ENCODE measurements at regions not wholly inside any gene's neighbourhood (a gene's known extent, or its start where the extent isn't known, plus 50 kb on each side); places are given as distances from the start of the nearest gene placed in this dataset.

DNA sequence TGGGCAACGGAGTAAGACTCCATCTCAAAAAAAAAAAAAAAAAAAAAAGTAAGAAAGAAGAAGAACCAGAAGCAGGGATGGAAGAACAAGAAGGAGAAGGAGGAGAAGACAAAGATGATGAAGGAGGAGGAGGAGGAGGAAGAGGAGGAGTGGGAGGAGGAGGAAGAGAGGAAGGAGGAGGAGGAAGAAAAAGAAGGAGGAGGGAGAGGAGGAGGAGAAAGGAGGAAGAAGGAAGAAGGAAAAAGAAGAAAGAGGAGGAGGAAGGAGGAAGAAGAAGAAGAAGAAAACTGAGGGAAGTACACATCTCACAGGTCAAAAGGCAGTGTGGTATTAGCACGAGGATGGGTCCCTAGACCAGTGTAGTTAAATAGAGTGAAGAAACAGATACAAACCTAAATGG is 65.1 kb upstream of the SCAF8 start:
- DNase-seq (ENCODE audit: low spot score), result no peak
- ChIA-PET POLR2A (ENCODE audit: low non-redundant PET) (no interaction called here), CTCF (interaction anchor here (0.7 kb wide), 1 partner anchor 20 kb away, joined by 4 read pairs; no protein-coding TSS in a partner anchor)
- H3K27ac ChIP-seq, result no peak overlapping the region
- TF ChIP-seq, protein P1, sequence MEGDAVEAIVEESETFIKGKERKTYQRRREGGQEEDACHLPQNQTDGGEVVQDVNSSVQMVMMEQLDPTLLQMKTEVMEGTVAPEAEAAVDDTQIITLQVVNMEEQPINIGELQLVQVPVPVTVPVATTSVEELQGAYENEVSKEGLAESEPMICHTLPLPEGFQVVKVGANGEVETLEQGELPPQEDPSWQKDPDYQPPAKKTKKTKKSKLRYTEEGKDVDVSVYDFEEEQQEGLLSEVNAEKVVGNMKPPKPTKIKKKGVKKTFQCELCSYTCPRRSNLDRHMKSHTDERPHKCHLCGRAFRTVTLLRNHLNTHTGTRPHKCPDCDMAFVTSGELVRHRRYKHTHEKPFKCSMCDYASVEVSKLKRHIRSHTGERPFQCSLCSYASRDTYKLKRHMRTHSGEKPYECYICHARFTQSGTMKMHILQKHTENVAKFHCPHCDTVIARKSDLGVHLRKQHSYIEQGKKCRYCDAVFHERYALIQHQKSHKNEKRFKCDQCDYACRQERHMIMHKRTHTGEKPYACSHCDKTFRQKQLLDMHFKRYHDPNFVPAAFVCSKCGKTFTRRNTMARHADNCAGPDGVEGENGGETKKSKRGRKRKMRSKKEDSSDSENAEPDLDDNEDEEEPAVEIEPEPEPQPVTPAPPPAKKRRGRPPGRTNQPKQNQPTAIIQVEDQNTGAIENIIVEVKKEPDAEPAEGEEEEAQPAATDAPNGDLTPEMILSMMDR (conservative IDR thresholded peaks at IDR 0.05; ENCODE audit: low read depth), result no peak

DNA sequence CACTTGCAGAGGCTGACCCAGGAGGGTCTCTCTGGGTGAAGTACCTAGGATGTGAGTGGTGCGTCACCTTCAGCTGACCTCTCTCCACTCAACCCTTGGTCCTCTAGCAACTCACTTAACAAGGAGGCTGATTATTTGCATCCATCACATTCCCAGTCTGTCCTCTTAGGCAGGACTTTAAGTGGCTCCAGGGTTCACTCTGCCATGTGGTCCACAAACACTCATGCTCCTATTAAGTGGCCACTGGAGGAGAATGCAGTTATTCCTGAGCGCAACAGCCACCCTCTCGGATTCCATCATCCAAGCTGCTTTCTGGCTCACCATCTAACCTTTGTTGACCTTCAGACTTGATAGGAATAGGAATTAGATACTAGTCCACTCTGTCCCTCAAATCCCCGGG is 61.1 kb upstream of the SCAF8 start:
- no peak overlapping the region for H3K27ac ChIP-seq
- ChIA-PET CTCF (no interaction called here), POLR2A (ENCODE audit: low non-redundant PET) (no interaction called here)
- no peak for DNase-seq (ENCODE audit: low spot score)
- TF ChIP-seq, protein P1 (conservative IDR thresholded peaks at IDR 0.05; ENCODE audit: low read depth), result no peak

DNA sequence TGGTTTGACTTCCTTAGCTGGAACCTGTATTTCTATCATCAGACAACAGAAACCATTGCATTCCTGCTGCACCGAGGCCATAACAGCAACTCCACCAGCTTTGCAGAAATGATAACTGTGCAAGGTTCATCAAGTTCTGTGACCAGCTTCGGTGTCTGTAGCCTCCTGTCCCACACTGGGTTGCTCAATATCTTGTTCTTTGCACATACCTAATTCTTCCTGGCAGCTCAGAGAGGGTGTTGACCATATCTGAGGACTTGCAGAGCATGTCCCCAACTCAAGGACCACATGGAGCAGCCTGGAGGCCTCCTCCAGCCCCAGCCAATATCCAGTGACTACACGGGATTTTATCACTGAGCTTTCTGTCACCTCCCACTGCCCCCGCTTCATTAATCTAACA is 59.3 kb upstream of the SCAF8 start:
- DNase-seq (ENCODE audit: low spot score), result no peak
- POLR2A ChIA-PET (ENCODE audit: low non-redundant PET), result no interaction called here
- TF ChIP-seq, protein P1 (conservative IDR thresholded peaks at IDR 0.05; ENCODE audit: low read depth), result no peak
- CTCF ChIA-PET, result interaction anchor here (0.5 to 2.1 kb wide), 5 partner anchors 28 to 303 kb away, joined by 3 to 5 read pairs (median 4); no protein-coding TSS in a partner anchor
- no peak overlapping the region for H3K27ac ChIP-seq

DNA sequence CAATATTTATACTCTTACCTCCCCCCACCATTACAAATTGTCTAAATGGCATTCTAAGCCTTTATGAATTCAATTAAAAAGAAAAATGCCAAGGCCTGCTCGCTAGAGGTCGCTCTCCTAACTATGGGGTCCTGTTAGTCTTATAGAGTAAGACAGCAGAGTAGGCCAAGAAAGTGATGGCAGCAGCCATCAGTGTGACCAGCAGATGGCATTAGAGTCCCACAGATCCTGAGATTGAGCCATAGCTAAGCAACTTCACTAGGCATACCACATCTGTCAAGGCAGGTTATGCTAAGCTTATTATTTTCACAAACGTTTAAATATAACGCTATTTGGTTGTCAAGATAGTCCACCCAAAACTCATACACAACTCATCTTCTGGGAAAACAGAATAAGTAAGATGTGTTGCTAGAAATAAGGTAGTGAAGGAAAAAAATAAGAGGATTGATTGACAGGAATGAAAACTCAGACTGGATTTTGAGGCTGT is 57.6 kb upstream of the SCAF8 start:
- ChIA-PET POLR2A (ENCODE audit: low non-redundant PET) (interaction anchor here (0.7 kb wide), 1 partner anchor 399 kb away, joined by 4 read pairs; no protein-coding TSS in a partner anchor), CTCF (interaction anchor here (0.5 to 1.5 kb wide), 19 partner anchors 9 to 1817 kb away, joined by 3 to 12 read pairs (median 4); partner anchors contain the start of gene CNKSR3)
- no peak overlapping the region for H3K27ac ChIP-seq

DNA sequence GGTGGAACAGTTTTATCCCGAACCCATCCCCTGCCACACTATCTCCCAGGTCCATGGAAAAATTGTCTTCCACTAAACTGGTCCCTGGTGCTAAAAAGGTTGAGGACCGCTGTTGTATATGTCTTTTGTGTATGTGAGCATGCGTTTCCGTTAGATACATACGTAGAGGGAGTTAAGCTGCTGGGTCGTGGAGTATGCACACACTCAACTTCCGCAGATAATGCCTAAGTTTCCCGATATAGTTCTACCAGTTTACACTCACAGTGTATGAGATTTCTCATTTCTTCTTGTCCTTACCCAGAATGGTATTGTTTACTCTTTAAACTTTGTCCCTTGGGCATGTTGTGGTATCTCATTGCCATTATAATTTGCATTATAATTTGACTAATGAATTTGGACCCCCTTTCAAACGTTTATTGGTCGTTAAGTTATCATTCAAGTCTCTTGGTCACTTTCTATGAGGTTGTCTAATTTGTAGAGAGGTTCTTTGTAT is 50.5 kb upstream of the SCAF8 start:
- TF ChIP-seq, protein P1 (conservative IDR thresholded peaks at IDR 0.05; ENCODE audit: low read depth), result no peak
- no peak overlapping the region for H3K27ac ChIP-seq
- ChIA-PET POLR2A (ENCODE audit: low non-redundant PET) (no interaction called here), CTCF (interaction anchor here (0.6 kb wide), 1 partner anchor 25 kb away, joined by 3 read pairs; no protein-coding TSS in a partner anchor)
- no peak for DNase-seq (ENCODE audit: low spot score)

More for the DNA sequence above, 57.6 kb upstream of the SCAF8 start:
- TF ChIP-seq, protein P1 (conservative IDR thresholded peaks at IDR 0.05; ENCODE audit: low read depth), result peak; percentile 98
- DNase-seq (ENCODE audit: low spot score), result peak; percentile 94
